GM20000 (cell line): ENCODE measurements at regions not wholly inside any gene's neighbourhood (a gene's known extent, or its start where the extent isn't known, plus 50 kb on each side); places are given as distances from the start of the nearest gene placed in this dataset.
"Not testable (repeated sequence)": the region's sequence is repeated elsewhere in the genome, so short reads cannot be mapped to it uniquely, and the experiment has no call there.

Experiments used
- DNase-seq: peaks from one replicate; pipeline ENCODE4 v3.0.0; 2012; ENCODE audit warnings: low spot score
- CTCF ChIP-seq: IDR thresholded peaks from 2 replicates; pipeline ENCODE4 v1.5.1; 2012; ENCODE audit warnings: mild to moderate bottlenecking, control low read depth; ENCODE audit errors: extremely low read depth, missing control alignments

GRCh38 chrX:81392396-81392795, 190.5 kb downstream of the SH3BGRL start:
- DNase-seq = no peak
- TF ChIP-seq CTCF = no peak

GRCh38 chrX:81405781-81406180, 203.9 kb downstream of the SH3BGRL start:
- DNase-seq = no peak
- TF ChIP-seq CTCF = no peak

GRCh38 chrX:81411517-81411916, 209.6 kb downstream of the SH3BGRL start:
- TF ChIP-seq CTCF = no peak
- DNase-seq = no peak

GRCh38 chrX:81412428-81412827, 210.5 kb downstream of the SH3BGRL start:
- DNase-seq = no peak

GRCh38 chrX:81412857-81413256, 211.0 kb downstream of the SH3BGRL start:
- DNase-seq = not testable (repeated sequence)

More at GRCh38 chrX:81412428-81412827, 210.5 kb downstream of the SH3BGRL start:
- no peak for TF ChIP-seq CTCF

GRCh38 chrX:81414630-81415029, 212.7 kb downstream of the SH3BGRL start:
- TF ChIP-seq CTCF = no peak
- DNase-seq = no peak
